Right lobe of liver (tissue), 4 donors: ENCODE measurements at regions not wholly inside any gene's neighbourhood (a gene's known extent, or its start where the extent isn't known, plus 50 kb on each side); places are given as distances from the start of the nearest gene placed in this dataset.

Experiments
- CTCF ChIP-seq, 4 donors: fragments of 200-600 bp in 3 of 4; fragments of 450-650 bp in 1 of 4; IDR thresholded peaks; one replicate each; pipeline versions ENCODE4 v1.5.1 to v1.8.0; 2016 to 2022; ENCODE audit warnings: antibody characterized with exemption in 4 of 4, mild to moderate bottlenecking in 2 of 4
- POLR2A ChIP-seq: fragments of 450-650 bp; IDR thresholded peaks from one replicate; pipeline ENCODE4 v1.6.1; 2017; ENCODE audit warnings: antibody characterized with exemption, mild to moderate bottlenecking
- donor health status: DM: no; HTN: no; CAD: no.
- donor health status: DM: no; HTN: no; CAD: no.
- donor health status: DM: no; HTN: yes; CAD: no.

- no peak for TF ChIP-seq CTCF (IDR thresholded peaks at IDR 0.05)
- TF ChIP-seq POLR2A, result no peak
Measured at GRCh38 chr6:51533962-51534361, 553.5 kb downstream of the PKHD1 start.
